ENCODE measurements at regions not wholly inside any gene's neighbourhood (a gene's known extent, or its start where the extent isn't known, plus 50 kb on each side); places are given as distances from the start of the nearest gene placed in this dataset.

- no peak for DNase-seq (ENCODE audit: low read depth in 2 of 3, low spot score in 2 of 3)
These were observed 140.0 kb downstream of the IRS2 start for GRCh38 chr13:109646423-109646822.

- DNase-seq (ENCODE audit: low read depth in 2 of 3, low spot score in 2 of 3), result no peak
These were observed 140.6 kb downstream of the IRS2 start for GRCh38 chr13:109645831-109646230.

- no peak for DNase-seq (ENCODE audit: low read depth in 2 of 3, low spot score in 2 of 3)
These were observed 141.4 kb downstream of the IRS2 start for GRCh38 chr13:109644956-109645355.

GRCh38 chr13:109644069-109644750, 142.2 kb downstream of the IRS2 start:
- DNase-seq (ENCODE audit: low read depth in 2 of 3, low spot score in 2 of 3), result no peak

- no peak for DNase-seq (ENCODE audit: low read depth in 2 of 3, low spot score in 2 of 3)
These were observed 144.0 kb downstream of the IRS2 start for GRCh38 chr13:109642358-109642757.

- DNase-seq (ENCODE audit: low read depth in 2 of 3, low spot score in 2 of 3), result no peak
These were observed 149.6 kb downstream of the IRS2 start for GRCh38 chr13:109636736-109637135.

- DNase-seq (ENCODE audit: low read depth in 2 of 3, low spot score in 2 of 3), result no peak
These were observed 155.3 kb downstream of the IRS2 start for GRCh38 chr13:109631069-109631468.

GRCh38 chr13:109630271-109630670, 156.1 kb downstream of the IRS2 start:
- no peak for DNase-seq (ENCODE audit: low read depth in 2 of 3, low spot score in 2 of 3)

- DNase-seq (ENCODE audit: low read depth in 2 of 3, low spot score in 2 of 3), result no peak
These were observed 156.6 kb downstream of the IRS2 start for GRCh38 chr13:109629737-109630136.

- DNase-seq (ENCODE audit: low read depth in 2 of 3, low spot score in 2 of 3), result no peak
These were observed 158.1 kb downstream of the IRS2 start for GRCh38 chr13:109628251-109628699.

GRCh38 chr13:109627649-109628048, 158.7 kb downstream of the IRS2 start:
- no peak for DNase-seq (ENCODE audit: low read depth in 2 of 3, low spot score in 2 of 3)

GRCh38 chr13:109626386-109627171, 159.8 kb downstream of the IRS2 start:
- no peak for DNase-seq (ENCODE audit: low read depth in 2 of 3, low spot score in 2 of 3)

GRCh38 chr13:109625156-109625555, 161.2 kb downstream of the IRS2 start:
- DNase-seq (ENCODE audit: low read depth in 2 of 3, low spot score in 2 of 3), result no peak

GRCh38 chr13:109622006-109622405, 164.4 kb downstream of the IRS2 start:
- no peak for DNase-seq (ENCODE audit: low read depth in 2 of 3, low spot score in 2 of 3)

- no peak for DNase-seq (ENCODE audit: low read depth in 2 of 3, low spot score in 2 of 3)
These were observed 170.5 kb downstream of the IRS2 start for GRCh38 chr13:109615721-109616420.

- no peak for DNase-seq (ENCODE audit: low read depth in 2 of 3, low spot score in 2 of 3)
These were observed 174.3 kb downstream of the IRS2 start for GRCh38 chr13:109611912-109612691.

- DNase-seq (ENCODE audit: low read depth in 2 of 3, low spot score in 2 of 3), result peak; percentile 2 to 77 (median 49)
These were observed 175.9 kb downstream of the IRS2 start for GRCh38 chr13:109610517-109610916.

- no peak for DNase-seq (ENCODE audit: low read depth in 2 of 3, low spot score in 2 of 3)
These were observed 177.9 kb downstream of the IRS2 start for GRCh38 chr13:109608503-109608902.

- no peak for DNase-seq (ENCODE audit: low read depth in 2 of 3, low spot score in 2 of 3)
These were observed 178.3 kb downstream of the IRS2 start for GRCh38 chr13:109608059-109608458.

GRCh38 chr13:109606520-109606919, 179.9 kb downstream of the IRS2 start:
- no peak for DNase-seq (ENCODE audit: low read depth in 2 of 3, low spot score in 2 of 3)

- no peak for DNase-seq (ENCODE audit: low read depth in 2 of 3, low spot score in 2 of 3)
These were observed 180.5 kb downstream of the IRS2 start for GRCh38 chr13:109605846-109606245.

Data from hematopoietic multipotent progenitor cell (in vitro differentiated cells).